GM19351 (cell line): ENCODE measurements at regions not wholly inside any gene's neighbourhood (a gene's known extent, or its start where the extent isn't known, plus 50 kb on each side); places are given as distances from the start of the nearest gene placed in this dataset.
"Not testable (repeated sequence)": the region's sequence is repeated elsewhere in the genome, so short reads cannot be mapped to it uniquely, and the experiment has no call there.

ENCODE experiments used
- ATAC-seq: cut with Tn5 transposase; IDR thresholded peaks from one replicate; pipeline ENCODE4 v1.9.1; 2021; ENCODE audit warnings: mild to moderate bottlenecking, moderate library complexity; ENCODE audit not compliant: unreplicated experiment

- ATAC-seq, result no peak
Observed at GRCh38 chr6:14880052-14880451, 365.8 kb upstream of the JARID2 start.

- no peak for ATAC-seq
Observed at GRCh38 chr6:14880677-14881076, 365.2 kb upstream of the JARID2 start.

GRCh38 chr6:14881398-14881797 is 364.5 kb upstream of the JARID2 start:
- no peak for ATAC-seq

GRCh38 chr6:14882394-14883026 is 363.4 kb upstream of the JARID2 start:
- no peak for ATAC-seq

GRCh38 chr6:14883921-14884320 is 361.9 kb upstream of the JARID2 start:
- ATAC-seq, result no peak

- no peak for ATAC-seq
Observed at GRCh38 chr6:14885498-14885897, 360.4 kb upstream of the JARID2 start.

- ATAC-seq, result no peak
Observed at GRCh38 chr6:14887181-14887580, 358.7 kb upstream of the JARID2 start.

GRCh38 chr6:14887986-14888574 is 357.8 kb upstream of the JARID2 start:
- ATAC-seq, result no peak

GRCh38 chr6:14888575-14889000 is 357.3 kb upstream of the JARID2 start:
- no peak for ATAC-seq

GRCh38 chr6:14889188-14889587 is 356.7 kb upstream of the JARID2 start:
- no peak for ATAC-seq

- no peak for ATAC-seq
Observed at GRCh38 chr6:14889611-14890593, 356.0 kb upstream of the JARID2 start.

GRCh38 chr6:14891820-14892375 is 354.0 kb upstream of the JARID2 start:
- ATAC-seq, result not testable (repeated sequence)

- no peak for ATAC-seq
Observed at GRCh38 chr6:14894105-14894504, 351.8 kb upstream of the JARID2 start.

- no peak for ATAC-seq
Observed at GRCh38 chr6:14896475-14896874, 349.4 kb upstream of the JARID2 start.

- no peak for ATAC-seq
Observed at GRCh38 chr6:14897831-14898230, 348.0 kb upstream of the JARID2 start.

GRCh38 chr6:14899441-14899840 is 346.4 kb upstream of the JARID2 start:
- not testable (repeated sequence) for ATAC-seq

- no peak for ATAC-seq
Observed at GRCh38 chr6:14900919-14901318, 344.9 kb upstream of the JARID2 start.

- no peak for ATAC-seq
Observed at GRCh38 chr6:14903176-14904038, 342.5 kb upstream of the JARID2 start.

- ATAC-seq, result no peak
Observed at GRCh38 chr6:14905201-14905600, 340.7 kb upstream of the JARID2 start.

GRCh38 chr6:14906621-14907020 is 339.2 kb upstream of the JARID2 start:
- ATAC-seq, result no peak
